AG08396 (cell line): ENCODE measurements at regions not wholly inside any gene's neighbourhood (a gene's known extent, or its start where the extent isn't known, plus 50 kb on each side); places are given as distances from the start of the nearest gene placed in this dataset.
A peak's percentile ranks its signal among the peaks of the same experiment; 100 is the strongest.
"Not testable (repeated sequence)": the region's sequence is repeated elsewhere in the genome, so short reads cannot be mapped to it uniquely, and the experiment has no call there.

Experiments
- DNase-seq: peaks from one replicate; pipeline ENCODE4 v3.0.0; 2012; ENCODE audit warnings: low spot score, mixed read lengths

DNA sequence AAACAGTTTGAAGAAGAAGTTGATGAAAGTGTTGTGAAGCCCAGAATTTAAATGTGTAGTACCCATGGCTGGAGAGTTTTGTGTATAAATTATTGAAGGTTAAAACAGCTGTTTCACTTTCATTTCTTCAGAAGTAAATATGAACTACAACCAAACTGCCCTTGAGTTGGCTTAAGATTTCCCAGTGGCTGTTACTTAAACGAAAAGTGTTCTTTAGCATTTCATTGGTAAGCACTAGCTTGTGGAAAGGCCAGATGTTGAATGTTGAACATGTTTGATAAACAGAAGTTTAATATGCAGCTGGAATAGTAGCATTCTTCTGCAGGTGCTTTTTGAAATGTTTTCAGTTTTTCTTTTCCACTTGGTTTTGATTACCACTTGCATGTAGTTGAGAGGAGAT is 83.2 kb upstream of the TNRC6B start:
- DNase-seq, result no peak

DNA sequence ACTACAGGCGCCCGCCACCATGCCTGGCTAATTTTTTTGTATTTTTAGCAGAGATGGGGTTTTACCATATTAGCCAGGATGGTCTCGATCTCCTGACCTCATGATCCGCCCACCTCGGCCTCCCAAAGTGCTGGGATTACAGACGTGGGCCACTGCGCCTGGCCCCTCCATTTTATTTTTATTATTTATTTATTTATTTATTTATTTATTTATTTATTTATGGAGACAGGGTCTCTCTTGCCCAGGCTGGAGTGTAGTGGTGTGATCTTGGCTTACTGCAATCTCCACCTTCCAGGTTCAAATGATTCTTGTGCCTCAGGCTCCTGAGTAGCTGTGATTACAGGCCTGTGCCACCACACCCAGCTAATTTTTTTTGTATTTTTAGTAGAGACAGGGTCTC is 77.8 kb upstream of the TNRC6B start:
- DNase-seq, result not testable (repeated sequence)

DNA sequence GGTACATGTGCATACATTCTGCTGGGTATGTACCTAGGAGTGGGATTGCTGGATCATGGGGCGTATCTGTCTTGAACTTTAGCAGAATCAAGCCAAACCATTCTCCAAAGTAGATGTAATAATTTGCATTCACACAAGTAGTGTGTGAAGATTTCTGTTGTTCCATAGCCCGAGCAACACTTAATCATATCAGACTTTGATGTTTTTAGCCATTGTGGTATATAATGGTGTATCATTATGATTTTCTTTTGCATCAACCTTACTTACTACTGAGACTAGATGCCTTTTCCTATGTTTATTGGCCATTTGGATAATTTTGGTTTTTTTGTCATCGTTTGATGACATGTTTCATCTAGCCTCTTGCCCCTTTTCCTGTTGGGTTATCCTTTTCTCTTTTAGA is 72.0 kb upstream of the TNRC6B start:
- DNase-seq, result no peak

DNA sequence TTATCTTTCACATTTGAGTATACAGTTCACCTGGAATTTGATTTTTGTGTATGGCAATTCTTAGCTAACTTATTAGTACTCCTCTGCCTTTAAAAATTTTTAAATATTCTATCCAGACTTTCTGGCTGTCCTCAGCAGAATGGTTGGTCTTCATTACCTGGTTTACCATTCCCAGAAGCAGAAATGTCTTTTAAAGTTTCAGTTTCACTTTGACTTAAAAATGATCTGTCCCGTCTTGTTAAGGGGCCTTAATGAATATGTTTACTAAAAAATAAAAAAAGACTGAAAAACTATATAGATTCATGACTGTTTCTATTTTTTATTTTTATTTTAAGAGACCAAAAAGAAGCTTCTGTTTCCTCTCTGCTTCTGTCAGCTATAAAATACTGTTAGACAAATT is 70.5 kb upstream of the TNRC6B start:
- DNase-seq, result peak; percentile 24

DNA sequence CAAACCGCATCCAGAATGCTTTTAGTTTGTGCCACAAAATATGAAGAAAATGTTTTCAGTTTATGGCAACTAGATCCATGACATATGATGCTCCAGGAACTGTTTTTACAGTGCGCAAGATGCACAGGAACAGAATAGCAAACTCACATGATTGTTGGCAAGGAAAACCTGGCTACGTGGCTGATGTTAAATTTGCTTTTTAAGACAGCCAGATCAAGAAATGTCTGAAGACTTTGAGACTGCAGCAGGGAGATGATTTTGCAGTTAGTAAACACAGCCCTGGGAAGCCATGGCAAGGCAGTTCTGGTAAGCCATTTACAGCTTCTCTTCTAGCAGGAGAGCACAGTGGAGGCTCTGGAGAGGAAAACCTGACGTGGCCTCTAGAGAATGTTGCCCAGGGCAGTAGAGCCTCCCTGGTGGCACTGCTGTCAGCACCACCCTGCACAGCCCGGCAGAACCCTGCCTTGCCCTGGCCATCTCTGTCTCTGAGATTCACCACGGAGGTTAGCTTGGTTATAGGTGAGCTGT is 69.8 kb upstream of the TNRC6B start:
- peak; percentile 48 for DNase-seq

DNA sequence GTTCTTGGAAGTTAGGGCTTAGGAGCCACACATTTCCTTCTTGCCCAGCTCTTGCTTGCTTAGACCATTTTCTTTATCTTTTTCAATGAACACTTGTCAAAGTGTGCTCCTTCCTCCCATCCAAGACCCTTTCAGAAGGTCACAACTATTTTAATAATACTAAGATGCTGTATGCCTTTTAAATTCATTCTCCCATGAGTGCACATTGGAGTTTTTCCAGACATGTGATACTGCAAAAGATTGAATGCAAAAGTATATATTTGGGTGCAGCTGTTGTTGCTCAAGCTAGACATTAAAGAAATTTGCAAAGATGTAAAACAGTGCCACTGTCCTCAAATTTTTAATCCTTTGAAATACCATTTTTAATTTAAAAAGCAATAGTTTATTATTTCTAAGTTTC is 69.3 kb upstream of the TNRC6B start:
- no peak for DNase-seq

DNA sequence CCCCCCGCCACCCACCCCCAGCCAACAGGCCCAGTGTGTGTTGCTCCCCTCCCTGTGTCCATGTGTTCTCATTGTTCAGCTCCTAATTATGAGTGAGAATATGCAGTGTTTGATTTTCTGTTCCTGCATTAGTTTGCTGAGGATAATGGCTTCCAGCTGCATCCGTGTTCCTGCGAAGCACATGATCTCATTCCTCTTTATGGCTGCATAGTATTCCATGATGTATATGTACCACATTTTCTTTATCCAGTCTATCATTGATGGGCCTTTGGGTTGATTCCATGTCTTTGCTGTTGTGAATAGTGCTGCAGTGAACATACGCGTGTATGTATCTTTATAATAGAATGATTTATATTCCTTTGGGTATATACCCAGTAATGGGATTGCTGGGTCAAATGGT is 68.8 kb upstream of the TNRC6B start:
- not testable (repeated sequence) for DNase-seq

DNA sequence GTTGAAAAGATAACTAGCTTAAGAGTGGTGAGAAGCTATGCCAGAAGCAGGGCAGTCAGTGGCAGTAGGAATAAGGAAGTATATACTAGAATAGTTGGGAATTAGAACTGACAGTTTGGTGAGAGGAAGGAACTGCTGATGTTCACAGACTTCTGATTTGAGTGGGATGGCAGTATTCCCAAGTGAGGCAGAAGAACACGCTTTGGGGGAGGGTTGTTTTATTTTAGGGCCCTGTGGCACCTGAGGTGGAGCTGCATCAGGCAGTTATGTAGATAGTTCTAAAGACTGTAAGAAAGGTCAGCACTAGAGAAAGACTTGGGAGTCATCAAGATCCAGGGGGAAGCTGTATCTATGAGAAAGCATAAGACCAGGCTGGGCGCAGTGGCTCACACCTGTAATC is 66.3 kb upstream of the TNRC6B start:
- DNase-seq, result no peak

DNA sequence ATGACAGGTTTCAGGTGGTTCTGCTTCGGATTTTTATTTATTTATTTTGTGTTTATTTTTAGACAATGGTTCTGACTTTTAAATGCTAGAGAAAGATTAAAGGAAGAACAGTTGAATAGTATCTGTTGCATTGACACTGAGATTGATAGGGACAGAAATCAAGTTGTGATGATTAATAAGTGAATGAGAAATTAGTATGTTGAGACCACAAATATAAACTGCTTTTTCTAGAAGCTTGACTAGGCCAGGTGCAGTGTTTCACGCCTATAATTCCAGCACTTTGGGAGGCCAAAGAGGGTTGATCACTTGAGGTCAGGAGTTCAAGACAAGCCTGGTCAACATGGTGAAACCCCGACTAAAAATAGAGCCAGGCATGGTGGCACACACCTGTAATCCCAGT is 65.1 kb upstream of the TNRC6B start:
- DNase-seq, result no peak

DNA sequence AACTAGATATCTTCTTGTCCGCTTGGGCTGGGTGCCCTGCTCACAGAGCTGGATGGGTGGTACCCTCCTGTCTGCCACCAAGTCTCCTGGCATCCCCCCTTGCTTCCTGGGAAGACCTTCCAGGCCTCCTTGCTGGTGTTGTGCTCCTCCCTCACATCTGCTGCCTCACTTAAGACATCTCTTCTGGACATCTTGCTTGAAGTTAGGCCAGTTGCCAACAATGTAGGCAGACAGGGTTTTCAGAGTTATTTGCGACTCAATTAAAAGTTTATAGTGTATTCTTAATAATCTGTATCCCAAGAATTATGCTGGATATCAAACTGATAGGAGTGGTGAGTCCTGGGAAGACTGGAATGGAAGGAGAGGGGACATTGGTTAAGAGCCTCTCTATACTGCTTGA is 64.0 kb upstream of the TNRC6B start:
- no peak for DNase-seq

DNA sequence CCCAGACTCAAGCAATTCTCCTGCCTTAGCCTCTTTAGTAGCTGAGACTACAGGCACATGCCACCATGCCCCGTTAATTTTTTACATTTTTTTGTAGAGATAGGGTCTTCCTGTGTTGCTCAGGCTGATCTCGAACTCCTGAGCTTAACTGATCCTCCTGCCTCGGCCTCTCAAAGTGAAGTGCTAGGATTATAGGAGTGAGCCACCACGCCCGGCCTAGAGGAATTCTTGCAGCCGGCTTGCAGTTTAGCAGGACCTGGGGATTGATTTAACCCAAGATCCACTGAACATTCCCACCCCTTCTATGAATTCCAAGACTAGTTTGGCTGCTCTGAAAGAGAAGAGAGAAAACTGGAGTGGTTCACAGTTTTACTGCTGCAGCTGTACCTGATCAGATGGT is 63.3 kb upstream of the TNRC6B start:
- no peak for DNase-seq

DNA sequence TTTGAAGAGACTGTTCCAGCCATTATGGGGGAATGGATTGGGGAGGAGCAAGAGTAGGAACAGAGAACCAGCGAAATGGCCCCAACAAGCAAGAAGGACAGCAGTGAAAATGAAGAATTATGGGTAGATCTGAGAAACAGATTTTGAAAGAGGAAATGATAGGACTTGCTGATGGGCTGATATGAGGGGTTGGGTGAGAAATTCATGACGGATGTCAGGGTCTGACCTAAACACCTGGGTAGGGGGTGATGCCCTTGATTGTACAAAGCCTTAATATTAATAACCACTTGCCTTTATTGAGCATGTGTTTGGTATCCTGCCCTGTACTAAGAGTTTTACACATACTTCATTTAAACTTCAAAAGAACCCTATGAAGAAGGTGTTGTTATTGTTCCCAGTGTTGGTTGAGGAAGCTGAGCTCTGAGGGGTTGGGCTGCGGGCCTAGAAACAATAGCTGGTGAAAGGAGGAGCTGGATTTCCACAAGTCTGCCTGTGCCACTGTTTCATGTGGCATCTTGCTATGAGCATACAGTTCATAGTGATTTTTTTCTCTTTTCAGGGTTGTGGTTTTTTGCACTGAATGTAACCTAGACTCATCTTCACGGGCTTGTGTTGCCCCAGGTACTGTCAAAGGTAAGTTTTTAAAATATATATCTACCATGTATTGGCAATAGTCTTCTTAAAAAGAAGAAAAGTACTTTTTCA is 61.1 kb upstream of the TNRC6B start:
- DNase-seq, result no peak

DNA sequence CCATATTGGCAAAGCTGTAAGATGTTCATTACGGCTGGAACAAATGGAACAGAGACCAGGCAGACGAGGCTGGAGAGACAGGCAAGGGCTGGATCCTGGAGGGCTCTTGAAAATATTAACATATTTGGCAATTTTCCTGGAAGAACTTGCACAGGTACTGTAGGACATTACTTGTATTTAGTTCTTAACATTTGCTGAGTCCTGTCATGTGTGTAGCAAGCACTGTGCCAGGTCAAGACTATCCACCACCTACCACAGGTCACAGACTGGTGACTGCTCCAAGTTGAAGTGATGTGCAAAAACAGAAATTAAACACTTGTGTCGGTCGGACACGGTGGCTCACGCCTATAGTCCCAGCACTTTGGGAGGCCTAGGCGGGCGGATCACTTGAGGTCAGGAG is 58.7 kb upstream of the TNRC6B start:
- DNase-seq, result no peak

DNA sequence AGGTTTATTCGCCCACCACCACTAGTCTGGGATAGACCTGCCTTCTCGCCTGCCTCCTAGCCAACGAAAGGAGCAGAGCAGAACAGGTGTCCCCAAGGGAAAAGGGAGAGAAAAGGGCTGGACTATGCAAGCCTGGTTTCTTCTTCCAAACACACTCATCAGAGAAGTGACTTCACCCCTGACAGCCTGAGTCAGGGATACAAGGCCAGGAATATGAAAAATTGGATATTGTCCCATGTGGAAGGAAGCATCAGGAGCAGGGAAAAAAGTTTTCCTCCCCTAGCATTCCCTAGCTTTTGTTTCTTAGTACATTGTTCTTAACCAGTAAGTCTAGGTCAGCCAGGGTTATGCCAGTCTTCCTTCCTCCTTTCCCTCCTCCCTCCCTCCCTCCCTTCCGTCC is 56.9 kb upstream of the TNRC6B start:
- DNase-seq, result no peak

DNA sequence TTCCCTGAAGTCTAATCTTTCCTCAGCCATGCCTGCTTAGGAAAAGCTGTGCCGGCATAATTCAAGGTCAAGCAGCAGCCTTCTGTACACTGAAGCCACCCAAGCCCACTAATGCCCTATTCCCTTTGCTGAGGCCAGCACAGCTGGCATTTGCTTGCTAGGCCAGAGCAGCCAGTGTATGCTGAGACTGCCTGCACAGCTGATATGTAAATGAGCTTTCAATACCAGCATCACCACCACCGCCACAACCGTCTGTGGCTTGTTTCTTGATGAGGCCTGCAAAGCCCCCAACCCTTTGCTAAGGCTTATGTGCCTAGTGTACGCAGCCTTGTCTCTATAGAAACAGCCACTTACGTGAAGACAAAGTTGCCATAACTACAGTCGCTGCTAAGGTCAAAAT is 56.3 kb upstream of the TNRC6B start:
- no peak for DNase-seq

DNA sequence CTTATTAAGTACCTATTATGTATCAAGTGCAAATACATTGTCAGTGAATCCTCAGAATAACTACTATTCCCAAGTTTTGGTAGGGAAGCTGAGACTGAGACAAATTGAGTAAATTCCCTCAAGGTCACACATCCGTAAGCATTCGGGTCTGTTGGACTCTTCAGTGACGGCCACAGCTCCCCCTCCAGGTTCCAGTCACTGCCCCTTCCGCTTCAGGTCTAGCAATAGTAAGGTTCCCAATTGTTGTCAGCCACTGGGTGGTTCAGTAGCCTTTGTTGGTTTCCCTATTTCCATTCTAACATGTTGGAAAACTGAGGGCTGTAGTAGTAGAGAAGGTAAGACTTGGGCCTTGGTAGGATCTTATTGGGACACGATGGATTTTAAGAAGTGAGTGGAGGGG is 54.9 kb upstream of the TNRC6B start:
- no peak for DNase-seq

DNA sequence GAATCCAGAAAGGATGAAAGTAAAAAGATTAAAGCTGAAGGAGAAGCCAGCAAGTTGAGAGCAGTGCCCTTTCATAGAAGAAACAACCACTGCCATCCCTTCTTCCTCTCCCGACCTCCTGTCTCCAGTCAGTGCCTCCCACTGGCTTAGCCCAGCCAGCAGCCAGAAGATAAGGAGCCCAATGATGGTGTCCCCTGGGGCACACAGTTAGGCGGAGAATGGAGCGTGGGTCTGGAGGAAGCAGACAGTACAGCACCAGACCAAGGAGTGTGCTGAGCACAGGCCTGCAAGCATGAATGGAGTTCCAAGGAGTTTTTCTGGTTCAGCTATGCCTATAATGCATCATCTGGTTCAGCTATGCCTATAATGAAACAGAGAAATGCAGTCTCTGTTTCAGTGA is 54.3 kb upstream of the TNRC6B start:
- DNase-seq, result no peak
